Stimulated activated CD8-positive, alpha-beta memory T cell treated with anti-CD3 and anti-CD28 coated beads, Interleukin-7, amount 100 ng/mL, for 24 hours (primary cell): ENCODE measurements at regions not wholly inside any gene's neighbourhood (a gene's known extent, or its start where the extent isn't known, plus 50 kb on each side); places are given as distances from the start of the nearest gene placed in this dataset.

Experiments used
- DNase-seq: peaks from one replicate; pipeline ENCODE4 v3.0.0-alpha.2; 2020; ENCODE audit warnings: low read depth

GRCh38 chr18:46385124-46385523, 271.9 kb downstream of the LOXHD1 start:
- no peak for DNase-seq

GRCh38 chr18:46386788-46387187, 270.2 kb downstream of the LOXHD1 start:
- no peak for DNase-seq

DNA sequence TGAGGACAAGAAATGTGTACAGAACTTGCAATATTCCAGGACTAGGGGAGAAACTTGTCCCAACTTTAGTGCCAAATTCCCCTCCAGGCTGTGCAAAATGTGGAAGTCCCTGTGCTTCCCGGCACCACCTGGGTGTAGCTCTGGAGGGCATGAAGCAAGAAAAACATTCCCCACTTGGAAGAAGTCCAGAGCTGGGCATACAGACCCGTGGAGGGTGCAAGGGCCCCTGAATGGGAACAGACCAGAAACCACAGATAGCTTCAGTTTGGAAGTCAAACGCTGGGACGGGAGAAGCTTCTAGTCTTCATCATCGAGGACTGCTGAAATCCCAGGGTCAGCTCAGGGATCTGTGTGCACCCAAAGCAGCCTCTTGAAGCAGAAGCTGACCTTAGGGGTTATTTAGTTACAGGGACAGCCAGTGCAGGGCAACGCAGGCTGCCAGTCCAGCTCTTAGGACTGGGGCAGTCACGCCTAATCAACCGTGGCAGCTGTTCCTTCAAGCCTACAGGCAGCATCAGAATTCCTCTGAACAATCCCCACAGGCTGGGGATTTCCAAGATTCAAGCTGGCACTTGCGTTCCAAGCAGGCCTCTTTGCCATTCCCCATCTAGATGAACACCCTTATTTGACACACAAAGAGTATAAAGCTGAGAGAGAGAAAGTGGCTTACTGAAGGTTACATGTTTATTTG, 269.4 kb downstream of the LOXHD1 start:
- DNase-seq: no peak

- DNase-seq: no peak
Observed at GRCh38 chr18:46388286-46388685, 268.7 kb downstream of the LOXHD1 start.

GRCh38 chr18:46392576-46392975, 264.4 kb downstream of the LOXHD1 start:
- DNase-seq: no peak

DNA sequence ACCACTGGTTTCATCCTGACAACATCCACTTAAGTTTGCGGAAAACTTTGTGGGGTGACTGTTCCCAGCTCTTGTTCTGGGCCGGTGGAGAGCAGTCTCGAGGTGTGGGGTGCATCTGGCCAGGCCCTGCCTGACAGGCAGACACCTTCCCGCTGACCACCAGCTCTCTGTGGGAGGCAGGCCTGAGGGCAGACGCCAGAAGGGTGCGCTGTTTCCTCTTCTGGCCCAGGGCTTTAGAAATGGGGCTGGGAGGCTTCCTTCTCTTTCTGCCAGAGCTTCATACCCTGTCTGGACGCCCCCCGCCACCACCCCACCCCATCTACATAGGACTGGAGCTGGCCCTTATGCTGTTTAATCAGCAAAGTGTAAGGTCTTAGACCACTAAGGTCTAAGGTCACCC, 263.8 kb downstream of the LOXHD1 start:
- DNase-seq: no peak

DNA sequence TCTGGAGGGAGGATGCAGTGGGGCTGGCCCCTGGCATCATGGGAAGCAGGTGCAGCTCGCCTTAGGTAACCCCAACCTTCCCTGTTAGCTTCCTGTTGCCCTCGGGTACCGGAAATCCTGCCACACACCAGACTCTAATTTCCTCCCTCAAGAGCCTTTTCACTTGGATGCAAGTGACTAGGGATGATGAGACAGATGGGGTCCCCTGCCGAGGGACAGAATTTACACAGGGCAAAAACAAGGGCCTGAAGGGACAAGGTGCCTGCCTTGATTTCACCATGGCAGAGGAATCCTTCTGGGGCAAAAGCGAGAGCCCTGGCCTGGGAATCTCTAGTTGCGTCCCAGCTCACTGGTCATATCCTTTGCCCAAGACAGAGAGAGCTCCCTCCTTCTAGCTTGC, 263.1 kb downstream of the LOXHD1 start:
- DNase-seq: no peak

GRCh38 chr18:46395795-46396194, 261.2 kb downstream of the LOXHD1 start:
- DNase-seq: no peak

DNA sequence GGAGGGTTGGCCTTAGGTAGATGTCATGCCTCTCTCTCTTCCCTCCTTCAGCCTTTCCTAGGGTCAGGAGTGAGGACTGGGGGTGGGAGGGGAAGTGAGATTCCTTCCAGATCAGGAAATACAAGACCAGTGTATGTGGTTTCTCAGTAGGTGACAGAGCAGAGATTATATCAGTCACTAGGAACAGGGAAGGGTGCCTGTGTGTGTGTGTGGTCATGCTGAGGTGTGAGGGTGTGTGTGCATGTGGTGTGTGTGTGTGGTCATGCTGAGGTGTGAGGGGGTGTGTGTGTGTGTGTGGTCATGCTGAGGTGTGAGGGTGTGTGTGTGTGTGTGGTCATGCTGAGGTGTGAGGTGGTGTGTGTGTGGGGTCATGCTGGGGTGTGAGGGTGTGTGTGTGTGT, 259.8 kb downstream of the LOXHD1 start:
- no peak for DNase-seq

DNA sequence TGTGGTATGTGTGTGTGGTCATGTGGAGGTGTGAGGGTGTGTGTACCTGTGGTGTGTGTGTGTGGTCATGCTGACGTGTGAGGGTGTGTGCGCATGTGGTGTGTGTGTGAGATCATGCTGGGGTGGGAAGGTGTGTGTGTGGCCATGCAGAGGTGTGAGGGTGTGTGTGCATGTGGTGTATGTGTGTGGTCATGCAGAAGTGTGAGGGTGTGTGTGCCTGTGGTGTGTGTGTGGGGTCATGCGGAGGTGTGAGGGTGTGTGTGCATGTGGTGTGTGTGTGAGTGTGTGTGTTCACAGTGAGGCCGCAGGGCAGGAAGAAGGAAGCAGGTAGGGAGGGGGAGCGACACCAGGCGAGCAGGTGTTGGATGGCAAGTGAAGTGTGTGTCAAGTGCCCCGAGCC, 259.0 kb downstream of the LOXHD1 start:
- no peak for DNase-seq

- no peak for DNase-seq
Observed at GRCh38 chr18:46398625-46399024, 258.4 kb downstream of the LOXHD1 start.

DNA sequence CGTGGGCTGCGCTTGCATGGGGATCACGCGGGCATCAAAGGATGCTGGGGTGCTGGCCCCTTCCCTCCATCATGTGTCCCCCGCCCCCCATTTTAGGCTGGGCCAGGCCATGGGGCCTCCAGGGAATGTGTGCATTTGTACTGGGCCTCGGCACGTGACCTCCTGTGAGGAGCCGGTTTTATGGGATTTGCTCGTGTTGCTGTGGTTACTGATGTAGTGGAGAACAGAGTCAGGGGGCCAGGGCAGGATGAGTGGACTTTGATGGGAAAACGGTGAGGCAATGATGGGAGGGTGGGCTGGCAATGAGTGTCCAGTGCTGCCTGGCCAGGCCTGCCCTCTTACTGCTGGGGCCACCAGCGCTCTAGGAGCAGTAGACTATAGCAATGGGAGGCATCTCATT, 257.7 kb downstream of the LOXHD1 start:
- no peak for DNase-seq

GRCh38 chr18:46400449-46400848, 256.6 kb downstream of the LOXHD1 start:
- DNase-seq: no peak

GRCh38 chr18:46401486-46402070, 255.4 kb downstream of the LOXHD1 start:
- no peak for DNase-seq

- DNase-seq: no peak
Observed at GRCh38 chr18:46402396-46402795, 254.6 kb downstream of the LOXHD1 start.

DNA sequence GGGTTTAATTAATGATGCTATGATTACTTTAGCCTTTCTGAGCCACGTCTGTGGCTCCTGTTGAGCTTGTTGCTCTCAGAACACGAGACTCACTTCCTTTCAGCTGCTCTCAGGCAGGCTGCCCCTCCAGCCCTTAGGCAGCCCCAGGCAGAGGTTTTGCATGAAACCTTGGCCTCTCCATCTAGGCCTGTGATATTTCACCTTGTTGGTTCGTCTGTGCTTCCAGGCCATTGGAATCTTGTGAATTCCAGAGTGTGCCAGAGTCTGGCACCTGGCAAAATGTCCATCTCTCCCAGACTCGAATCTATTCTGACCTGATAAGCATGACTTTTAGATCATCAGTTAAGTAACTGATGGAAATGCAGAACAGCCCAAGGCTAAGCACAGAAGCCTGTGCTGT, 254.1 kb downstream of the LOXHD1 start:
- DNase-seq: no peak

- no peak for DNase-seq
Observed at GRCh38 chr18:46405832-46406538, 251.0 kb downstream of the LOXHD1 start.

DNA sequence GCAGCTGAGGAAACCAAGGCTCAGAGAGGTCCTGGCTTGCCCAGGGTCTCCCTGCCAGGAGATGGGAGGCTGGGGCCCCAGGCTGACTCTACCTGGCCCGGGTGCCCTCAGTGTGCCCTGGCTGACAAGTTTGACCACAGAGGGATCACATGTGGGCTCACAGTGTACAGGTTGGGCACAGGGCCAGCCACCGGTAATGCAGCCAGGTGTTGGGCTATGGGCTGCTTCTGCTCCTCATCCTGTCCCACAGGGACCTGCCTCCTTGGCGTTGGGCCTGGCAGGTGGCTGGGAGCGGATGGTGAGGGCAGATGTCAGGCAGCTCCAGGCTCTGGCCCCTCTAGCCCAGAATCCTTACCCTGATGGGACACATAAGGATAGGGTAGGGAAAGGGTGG, 250.5 kb downstream of the LOXHD1 start:
- no peak for DNase-seq

- DNase-seq: no peak
Observed at GRCh38 chr18:46407486-46408166, 249.4 kb downstream of the LOXHD1 start.

GRCh38 chr18:46408334-46408987, 248.6 kb downstream of the LOXHD1 start:
- no peak for DNase-seq

- DNase-seq: no peak
Observed at GRCh38 chr18:46411191-46411828, 245.7 kb downstream of the LOXHD1 start.
